ENCODE measurements at regions not wholly inside any gene's neighbourhood (a gene's known extent, or its start where the extent isn't known, plus 50 kb on each side); places are given as distances from the start of the nearest gene placed in this dataset.

DNA sequence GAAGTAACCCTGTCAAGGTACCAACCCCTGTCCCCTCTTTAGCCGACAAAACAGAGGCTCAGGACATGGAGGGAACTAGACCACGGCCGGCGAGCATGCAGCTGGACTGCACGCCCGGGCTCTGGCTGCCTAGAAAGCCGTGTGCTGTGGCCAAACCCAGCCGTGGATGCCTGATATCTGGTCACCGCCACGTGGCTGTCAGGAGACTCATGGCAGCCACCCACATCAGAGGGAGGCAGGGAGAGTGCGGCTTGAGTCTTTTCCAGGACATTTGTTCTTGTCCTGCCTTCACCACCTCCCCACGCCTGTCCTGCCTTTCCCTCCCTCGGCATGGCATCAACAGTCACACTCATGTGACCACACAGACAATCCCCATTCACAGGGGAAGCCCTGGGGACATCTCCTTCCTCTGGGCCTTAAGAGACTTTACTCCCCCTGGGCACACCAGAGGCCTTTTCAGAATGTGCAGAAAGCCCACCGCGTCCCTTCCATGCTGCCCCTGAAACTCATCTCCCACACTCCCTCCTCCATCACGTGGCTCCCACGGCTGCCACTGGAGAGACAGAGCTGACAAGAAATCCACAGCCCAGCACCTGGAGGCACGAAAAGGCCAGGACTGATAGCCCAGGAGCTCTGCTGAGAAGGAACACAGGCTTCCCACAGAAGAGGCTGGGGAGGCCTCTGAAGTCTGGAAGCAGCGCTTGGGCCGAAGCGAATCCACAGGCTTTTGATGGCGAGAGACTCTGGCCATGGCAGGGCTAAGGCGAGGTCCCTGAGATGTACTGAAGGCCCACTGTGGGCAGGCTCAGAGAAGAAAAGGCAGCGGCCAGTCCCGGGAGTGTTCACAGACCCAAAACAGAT, 71.2 kb upstream of the IQSEC1 start:
- DNase-seq (peak in 2 of 3 donors; percentile 35 to 38), ATAC-seq (no peak)
- no peak overlapping the region for H3K4me3 ChIP-seq
- H3K27me3 ChIP-seq = no peaks in the 10 kb centered on the region
- H3K27ac ChIP-seq = no peak overlapping the region
- no peaks in the 10 kb centered on the region for H3K36me3 ChIP-seq
- intact Hi-C loops (cut with DNase I) = no loop called here
- no peaks in the 10 kb centered on the region for H3K9me3 ChIP-seq
- 86% methylated on average over 2 of the region's 25 CpGs for WGBS (ENCODE audit: insufficient coverage, low coverage, low lambda C conversion rate, missing lambda C conversion rate)
- no peaks in the 10 kb centered on the region for H3K4me1 ChIP-seq
- no peak for TF ChIP-seq POLR2A (IDR thresholded peaks at IDR 0.05)
- TF ChIP-seq, protein P1, sequence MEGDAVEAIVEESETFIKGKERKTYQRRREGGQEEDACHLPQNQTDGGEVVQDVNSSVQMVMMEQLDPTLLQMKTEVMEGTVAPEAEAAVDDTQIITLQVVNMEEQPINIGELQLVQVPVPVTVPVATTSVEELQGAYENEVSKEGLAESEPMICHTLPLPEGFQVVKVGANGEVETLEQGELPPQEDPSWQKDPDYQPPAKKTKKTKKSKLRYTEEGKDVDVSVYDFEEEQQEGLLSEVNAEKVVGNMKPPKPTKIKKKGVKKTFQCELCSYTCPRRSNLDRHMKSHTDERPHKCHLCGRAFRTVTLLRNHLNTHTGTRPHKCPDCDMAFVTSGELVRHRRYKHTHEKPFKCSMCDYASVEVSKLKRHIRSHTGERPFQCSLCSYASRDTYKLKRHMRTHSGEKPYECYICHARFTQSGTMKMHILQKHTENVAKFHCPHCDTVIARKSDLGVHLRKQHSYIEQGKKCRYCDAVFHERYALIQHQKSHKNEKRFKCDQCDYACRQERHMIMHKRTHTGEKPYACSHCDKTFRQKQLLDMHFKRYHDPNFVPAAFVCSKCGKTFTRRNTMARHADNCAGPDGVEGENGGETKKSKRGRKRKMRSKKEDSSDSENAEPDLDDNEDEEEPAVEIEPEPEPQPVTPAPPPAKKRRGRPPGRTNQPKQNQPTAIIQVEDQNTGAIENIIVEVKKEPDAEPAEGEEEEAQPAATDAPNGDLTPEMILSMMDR (IDR thresholded peaks at IDR 0.05) = no peak

GRCh38 chr3:13143381-13144004, 70.3 kb upstream of the IQSEC1 start:
- WGBS (ENCODE audit: insufficient coverage, low coverage, low lambda C conversion rate, missing lambda C conversion rate) = 69% methylated on average over 3 of the region's 7 CpGs
- peak in 2 of 3 donors; percentile 25 to 26 for DNase-seq
- no peak overlapping the region for H3K4me3 ChIP-seq
- no peaks in the 10 kb centered on the region for H3K9me3 ChIP-seq
- H3K27ac ChIP-seq = no peak overlapping the region
- no peaks in the 10 kb centered on the region for H3K4me1 ChIP-seq
- no peaks in the 10 kb centered on the region for H3K36me3 ChIP-seq
- no peak for TF ChIP-seq POLR2A (IDR thresholded peaks at IDR 0.05)
- TF ChIP-seq, protein P1 (IDR thresholded peaks at IDR 0.05) = no peak
- H3K27me3 ChIP-seq = no peaks in the 10 kb centered on the region
- intact Hi-C loops (cut with DNase I) = no loop called here
- no peak for ATAC-seq

- Histone ChIP-seq H3K9me3 (no peaks in the 10 kb centered on the region), H3K27me3 (no peaks in the 10 kb centered on the region), H3K27ac (no peak overlapping the region), H3K36me3 (no peaks in the 10 kb centered on the region), H3K4me1 (no peaks in the 10 kb centered on the region), H3K4me3 (no peak overlapping the region)
- intact Hi-C loops (cut with DNase I) = no loop called here
- DNase-seq (peak in 1 of 3 donors; percentile 19), ATAC-seq (no peak)
- WGBS (ENCODE audit: insufficient coverage, low coverage, low lambda C conversion rate, missing lambda C conversion rate) = 73% methylated on average over 7 of the region's 9 CpGs
- no peak for TF ChIP-seq POLR2A (IDR thresholded peaks at IDR 0.05)
Measured at GRCh38 chr3:13142552-13143380, 69.5 kb upstream of the IQSEC1 start.

- Histone ChIP-seq H3K27me3 (no peaks in the 10 kb centered on the region), H3K4me3 (no peak overlapping the region), H3K4me1 (no peaks in the 10 kb centered on the region), H3K36me3 (no peaks in the 10 kb centered on the region), H3K9me3 (no peaks in the 10 kb centered on the region), H3K27ac (no peak overlapping the region)
- TF ChIP-seq, protein P1 (IDR thresholded peaks at IDR 0.05) = no peak
- TF ChIP-seq POLR2A (IDR thresholded peaks at IDR 0.05) = no peak
- WGBS (ENCODE audit: insufficient coverage, low coverage, low lambda C conversion rate, missing lambda C conversion rate) = 43% methylated on average over 3 of the region's 8 CpGs
- intact Hi-C loops (cut with DNase I) = no loop called here
- DNase-seq = peak in 2 of 3 donors; percentile 12 to 40
- no peak for ATAC-seq
Measured at GRCh38 chr3:13141991-13142412, 68.8 kb upstream of the IQSEC1 start.

Measured in right lobe of liver (tissue), 6 donors.